Muscle layer of duodenum (tissue), 2 donors: ENCODE measurements at regions not wholly inside any gene's neighbourhood (a gene's known extent, or its start where the extent isn't known, plus 50 kb on each side); places are given as distances from the start of the nearest gene placed in this dataset.
A peak's percentile ranks its signal among the peaks of the same experiment; 100 is the strongest.

ENCODE experiments used
- H3K27ac ChIP-seq: one replicate; pipeline ENCODE4 v1.7.0; 2013; ENCODE audit warnings: mild to moderate bottlenecking, low read length
- H3K27me3 ChIP-seq: one replicate; pipeline ENCODE4 v1.7.0; 2013; ENCODE audit warnings: low read depth, mild to moderate bottlenecking, control low read depth, low read length
- H3K36me3 ChIP-seq, 2 donors: one replicate each; pipeline ENCODE4 v1.7.0; 2013; ENCODE audit warnings: low read length in 2 of 2, control low read depth in 1 of 2, mild to moderate bottlenecking in 1 of 2; ENCODE audit not compliant: insufficient read depth in 2 of 2, control insufficient read depth in 1 of 2
- H3K4me1 ChIP-seq, 2 donors: one replicate each; pipeline ENCODE4 v1.7.0; 2013; ENCODE audit warnings: low read length in 2 of 2, mild to moderate bottlenecking in 2 of 2, control low read depth in 1 of 2, moderate library complexity in 1 of 2; ENCODE audit not compliant: insufficient read depth in 2 of 2, control insufficient read depth in 1 of 2
- H3K4me3 ChIP-seq, 2 donors: one replicate each; pipeline ENCODE4 v1.7.0; 2013; ENCODE audit warnings: low read length in 2 of 2, low read depth in 1 of 2, mild to moderate bottlenecking in 1 of 2
- H3K9me3 ChIP-seq, 2 donors: one replicate each; pipeline ENCODE4 v1.7.0; 2013; ENCODE audit warnings: low read length in 2 of 2, control low read depth in 1 of 2, mild to moderate bottlenecking in 1 of 2; ENCODE audit not compliant: control insufficient read depth in 1 of 2
- donor health status: healthy.

- Histone ChIP-seq H3K36me3 (no peaks in the 10 kb centered on the region), H3K27ac (no peak overlapping the region), H3K4me3 (no peak overlapping the region), H3K27me3 (no peaks in the 10 kb centered on the region), H3K4me1 (peaks cover 0 to 18% of the 10 kb centered on the region in 2 donors), H3K9me3 (no peaks in the 10 kb centered on the region)
Measured at GRCh38 chr1:47645151-47645550, 207.3 kb downstream of the FOXD2 start.

DNA sequence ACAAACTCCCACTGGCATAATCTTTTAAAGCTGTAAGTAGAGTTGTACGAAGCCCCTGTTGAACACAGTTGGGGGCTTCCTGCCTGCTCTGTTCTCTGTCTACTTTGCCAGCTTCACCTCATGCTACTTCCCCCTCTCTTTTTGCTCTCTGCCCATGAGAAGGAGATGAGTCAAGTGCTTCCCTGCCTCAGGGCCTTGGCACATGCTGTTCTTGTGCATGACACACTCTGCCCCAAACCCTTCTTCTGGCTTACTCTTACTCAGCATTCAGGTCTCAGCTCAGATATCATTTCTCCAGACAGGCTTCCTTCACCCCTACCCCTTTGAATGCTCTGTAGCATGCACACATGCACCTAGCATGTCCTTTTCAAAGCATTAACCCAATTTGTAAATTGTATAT is 208.8 kb downstream of the FOXD2 start:
- peaks cover 0 to 18% of the 10 kb centered on the region in 2 donors for H3K4me1 ChIP-seq
- H3K36me3 ChIP-seq = no peaks in the 10 kb centered on the region
- H3K9me3 ChIP-seq = no peaks in the 10 kb centered on the region
- H3K4me3 ChIP-seq = no peak overlapping the region
- H3K27me3 ChIP-seq = no peaks in the 10 kb centered on the region
- H3K27ac ChIP-seq = no peak overlapping the region

DNA sequence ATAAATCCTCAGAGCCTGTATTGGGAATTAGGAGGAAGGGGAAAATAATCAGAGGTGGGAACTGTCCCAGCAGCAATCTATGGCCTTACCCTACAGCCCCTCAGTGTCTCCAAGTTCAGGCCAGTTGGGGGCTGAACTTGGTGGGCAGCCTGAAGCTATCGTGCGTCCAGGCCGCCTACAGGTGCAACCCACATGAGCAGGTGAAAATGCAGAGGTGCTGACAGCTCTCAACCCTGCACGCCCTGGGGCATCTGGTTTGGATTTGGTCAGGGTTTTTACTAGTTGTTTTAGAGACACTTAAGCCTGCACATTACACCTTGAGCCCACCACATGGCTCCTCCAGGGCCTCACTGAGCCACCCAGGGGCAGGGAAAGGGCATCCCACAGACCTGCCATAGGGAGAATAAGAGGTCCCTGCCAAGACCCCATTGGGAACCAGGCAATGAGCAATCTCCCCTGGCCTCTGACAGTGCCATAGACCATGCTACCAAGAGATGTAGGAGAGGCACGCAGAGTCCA is 209.5 kb downstream of the FOXD2 start:
- Histone ChIP-seq H3K4me1 (peaks cover 0 to 18% of the 10 kb centered on the region in 2 donors), H3K4me3 (no peak overlapping the region), H3K27me3 (no peaks in the 10 kb centered on the region), H3K9me3 (no peaks in the 10 kb centered on the region), H3K36me3 (no peaks in the 10 kb centered on the region), H3K27ac (no peak overlapping the region)

- H3K4me3 ChIP-seq = no peak overlapping the region
- no peaks in the 10 kb centered on the region for H3K27me3 ChIP-seq
- H3K27ac ChIP-seq = no peak overlapping the region
- peaks cover 0 to 5% of the 10 kb centered on the region in 2 donors for H3K4me1 ChIP-seq
- no peaks in the 10 kb centered on the region for H3K9me3 ChIP-seq
- H3K36me3 ChIP-seq = no peaks in the 10 kb centered on the region
Measured at GRCh38 chr1:47650205-47650604, 212.4 kb downstream of the FOXD2 start.

DNA sequence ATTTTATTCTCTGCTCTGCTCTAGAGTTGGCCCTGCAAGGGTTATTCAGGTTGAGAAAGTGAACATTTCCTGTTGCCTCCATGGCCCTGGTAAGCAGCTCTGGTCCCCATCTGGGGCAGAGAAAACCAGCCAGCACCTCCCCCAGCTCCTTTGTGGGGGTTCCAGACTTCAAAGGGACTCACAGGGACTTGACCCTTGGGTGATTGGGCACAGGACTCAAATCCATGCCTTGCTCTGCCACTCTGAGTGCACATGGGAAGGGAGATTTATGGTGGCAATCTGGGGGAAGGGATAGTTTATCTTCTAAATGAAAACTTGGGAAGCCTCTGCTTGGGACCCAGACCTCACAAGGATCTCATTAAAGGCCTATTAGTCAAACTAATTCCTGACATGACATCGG is 212.8 kb downstream of the FOXD2 start:
- H3K4me3 ChIP-seq = no peak overlapping the region
- no peaks in the 10 kb centered on the region for H3K36me3 ChIP-seq
- peaks cover 0 to under 1% of the 10 kb centered on the region in 2 donors for H3K4me1 ChIP-seq
- no peak overlapping the region for H3K27ac ChIP-seq
- no peaks in the 10 kb centered on the region for H3K9me3 ChIP-seq
- H3K27me3 ChIP-seq = no peaks in the 10 kb centered on the region

- H3K9me3 ChIP-seq = no peaks in the 10 kb centered on the region
- H3K27me3 ChIP-seq = no peaks in the 10 kb centered on the region
- no peaks in the 10 kb centered on the region for H3K4me1 ChIP-seq
- H3K27ac ChIP-seq = peak overlapping the region; percentile 30
- no peaks in the 10 kb centered on the region for H3K36me3 ChIP-seq
- H3K4me3 ChIP-seq = no peak overlapping the region
Measured at GRCh38 chr1:47651311-47652089, 213.7 kb downstream of the FOXD2 start.

- no peaks in the 10 kb centered on the region for H3K4me1 ChIP-seq
- H3K9me3 ChIP-seq = no peaks in the 10 kb centered on the region
- no peak overlapping the region for H3K27ac ChIP-seq
- H3K36me3 ChIP-seq = no peaks in the 10 kb centered on the region
- H3K4me3 ChIP-seq = no peak overlapping the region
- H3K27me3 ChIP-seq = no peaks in the 10 kb centered on the region
Measured at GRCh38 chr1:47655521-47656300, 217.9 kb downstream of the FOXD2 start.

DNA sequence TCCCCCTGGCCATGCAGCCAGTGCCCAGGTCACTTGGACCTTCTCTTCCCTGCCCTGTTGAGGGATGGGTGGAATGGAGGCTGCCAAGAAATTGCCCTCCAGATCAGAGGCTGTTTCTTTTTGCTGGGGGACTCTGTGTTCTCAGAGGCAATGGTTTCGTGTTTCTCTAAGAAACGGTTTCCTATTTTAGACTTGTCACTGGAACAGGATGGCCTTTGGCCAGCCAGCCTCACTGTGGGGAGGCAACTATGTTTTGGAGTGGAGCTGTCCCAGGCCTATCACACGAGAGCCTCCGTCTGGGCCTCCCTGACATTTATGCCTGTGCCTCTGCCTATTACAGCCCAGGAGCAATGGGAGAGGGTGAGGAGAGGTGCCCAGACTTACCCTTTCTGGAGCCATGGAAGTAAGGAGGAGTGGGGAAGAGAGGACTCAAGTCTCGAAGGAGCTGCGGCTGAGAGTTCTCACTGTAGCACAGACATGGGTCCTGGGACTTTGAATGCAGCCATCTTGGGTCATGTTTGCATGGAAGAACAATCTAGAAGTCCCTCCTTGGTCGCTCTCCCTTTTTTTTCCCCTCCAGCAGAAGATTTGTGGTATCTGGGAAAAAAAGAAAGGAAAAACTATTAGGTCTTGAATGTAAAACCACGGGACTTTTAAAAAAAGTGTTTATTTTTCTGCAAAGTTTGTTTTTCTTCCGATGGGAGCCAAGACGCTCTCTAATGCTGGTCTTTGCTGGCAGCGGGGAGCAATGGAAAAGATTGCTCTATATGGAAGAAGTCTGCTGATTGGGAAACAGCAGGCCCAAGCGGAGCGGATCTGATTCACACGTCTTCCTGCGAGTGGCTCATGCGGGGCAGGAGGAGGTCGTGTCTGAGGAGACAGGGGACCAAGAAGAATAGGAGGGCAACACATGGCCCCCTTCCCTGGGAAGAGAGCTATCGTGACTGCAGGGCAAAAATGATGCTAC is 219.2 kb downstream of the FOXD2 start:
- H3K4me1 ChIP-seq = no peaks in the 10 kb centered on the region
- H3K36me3 ChIP-seq = no peaks in the 10 kb centered on the region

GRCh38 chr1:47658161-47658920 is 220.5 kb downstream of the FOXD2 start:
- no peak overlapping the region for H3K4me3 ChIP-seq
- no peaks in the 10 kb centered on the region for H3K4me1 ChIP-seq
- H3K27ac ChIP-seq = no peak overlapping the region
- no peaks in the 10 kb centered on the region for H3K36me3 ChIP-seq
- no peaks in the 10 kb centered on the region for H3K27me3 ChIP-seq
- no peaks in the 10 kb centered on the region for H3K9me3 ChIP-seq

More for the DNA sequence above, 219.2 kb downstream of the FOXD2 start:
- Histone ChIP-seq H3K27me3 (no peaks in the 10 kb centered on the region), H3K4me3 (no peak overlapping the region), H3K27ac (no peak overlapping the region), H3K9me3 (no peaks in the 10 kb centered on the region)

DNA sequence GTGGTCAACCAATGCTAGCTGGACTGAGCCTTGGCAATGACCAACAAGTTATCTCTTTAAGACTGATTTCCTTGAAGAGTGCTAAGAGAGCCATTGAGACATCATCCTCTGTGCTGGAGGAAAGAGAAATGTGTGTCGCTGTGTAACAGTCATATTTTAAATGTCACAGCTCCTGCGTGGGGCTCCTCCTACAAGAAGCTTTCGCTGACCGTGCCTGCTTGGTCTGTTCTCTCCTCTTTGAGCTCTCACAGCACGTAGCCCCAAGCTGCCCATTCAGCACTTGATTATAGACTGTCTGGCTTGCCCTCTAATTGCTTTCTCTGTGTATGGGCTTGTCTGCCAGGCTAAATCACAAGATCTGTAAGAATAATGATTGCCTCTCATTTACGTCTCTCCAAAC is 221.3 kb downstream of the FOXD2 start:
- Histone ChIP-seq H3K27me3 (no peaks in the 10 kb centered on the region), H3K27ac (no peak overlapping the region), H3K36me3 (no peaks in the 10 kb centered on the region), H3K4me1 (no peaks in the 10 kb centered on the region), H3K4me3 (no peak overlapping the region), H3K9me3 (no peaks in the 10 kb centered on the region)
